Gastroesophageal sphincter (tissue), 3 donors: ENCODE measurements at regions not wholly inside any gene's neighbourhood (a gene's known extent, or its start where the extent isn't known, plus 50 kb on each side); places are given as distances from the start of the nearest gene placed in this dataset.

Experiments
- CTCF ChIP-seq, 4 experiments: fragments of 200-600 bp in 2 of 4; fragments of 450-650 bp in 2 of 4; sonication (generic) in 1 of 4; IDR thresholded peaks; one replicate each; pipeline ENCODE4 v1.5.1; 2017 to 2019; ENCODE audit warnings: antibody characterized with exemption in 4 of 4, mild to moderate bottlenecking in 2 of 4, moderate library complexity in 2 of 4
- POLR2A ChIP-seq, 2 donors: fragments of 450-650 bp; IDR thresholded peaks; one replicate each; pipeline ENCODE4 v1.6.1; 2017; ENCODE audit warnings: antibody characterized with exemption in 2 of 2, mild to moderate bottlenecking in 2 of 2, moderate library complexity in 1 of 2
- POLR2AphosphoS5 ChIP-seq: sonication (generic); formaldehyde crosslinking; IDR thresholded peaks from one replicate; pipeline ENCODE4 v1.6.1; 2017; ENCODE audit warnings: antibody characterized with exemption

GRCh38 chr4:154160519-154161301, 330.9 kb downstream of the DCHS2 start:
- no peak for TF ChIP-seq CTCF (IDR thresholded peaks at IDR 0.05)
- no peak for TF ChIP-seq POLR2A (IDR thresholded peaks at IDR 0.05)
- TF ChIP-seq POLR2AphosphoS5 = no peak
